CD8-positive, alpha-beta memory T cell (primary cell): ENCODE measurements at regions not wholly inside any gene's neighbourhood (a gene's known extent, or its start where the extent isn't known, plus 50 kb on each side); places are given as distances from the start of the nearest gene placed in this dataset.

ENCODE experiments used
- CTCF ChIA-PET: fragments of 350-600 bp; sonication (Branson Sonifier 250); formaldehyde crosslinking; loops from one replicate; lab custom pipeline; 2021; ENCODE audit warnings: antibody characterized with exemption; lab: Charles Lee
- POLR2A ChIA-PET: fragments of 350-600 bp; sonication (Branson Sonifier 250); formaldehyde crosslinking; loops from one replicate; lab custom pipeline; 2021; ENCODE audit warnings: antibody characterized with exemption; lab: Charles Lee
- DNase-seq, 5 donors: peaks; one replicate each; pipeline versions ENCODE4 v3.0.0 to v3.0.0-alpha.2; 2020 to 2022; ENCODE audit warnings: mixed read lengths in 1 of 5
- H3K27ac ChIP-seq: one replicate; pipeline ENCODE4 v1.7.0; 2013; ENCODE audit warnings: low read depth, mild to moderate bottlenecking, low read length, moderate library complexity
- H3K27me3 ChIP-seq: 2 replicates; pipeline ENCODE4 v1.7.0; 2013; ENCODE audit warnings: low read length, mild to moderate bottlenecking; ENCODE audit not compliant: insufficient read depth, poor library complexity, severe bottlenecking
- H3K36me3 ChIP-seq: 2 replicates; pipeline ENCODE4 v1.7.0; 2013; ENCODE audit warnings: mild to moderate bottlenecking, low read length, moderate library complexity; ENCODE audit not compliant: insufficient read depth
- H3K4me1 ChIP-seq: 2 replicates; pipeline ENCODE4 v1.7.0; 2013; ENCODE audit warnings: mild to moderate bottlenecking, low read length, moderate library complexity; ENCODE audit not compliant: insufficient read depth
- H3K4me3 ChIP-seq: 2 replicates; pipeline ENCODE4 v1.7.0; 2013; ENCODE audit warnings: mild to moderate bottlenecking, low read length
- H3K9me3 ChIP-seq: 2 replicates; pipeline ENCODE4 v1.7.0; 2013; ENCODE audit warnings: mild to moderate bottlenecking, low read length
- H3K27ac Mint-ChIP-seq, 8 donors: one replicate each; pipeline ENCODE4 v1.8.0; 2020 to 2021; ENCODE audit warnings: mixed read lengths in 8 of 8, mild to moderate bottlenecking in 6 of 8, inconsistent platforms in 3 of 8, moderate library complexity in 3 of 8
- H3K27me3 Mint-ChIP-seq, 2 donors: one replicate each; pipeline ENCODE4 v1.8.0; 2020 to 2021; ENCODE audit warnings: mixed read lengths in 2 of 2, mild to moderate bottlenecking in 1 of 2, moderate library complexity in 1 of 2
- H3K36me3 Mint-ChIP-seq, 3 donors: one replicate each; pipeline ENCODE4 v1.8.0; 2020 to 2021; ENCODE audit warnings: mixed read lengths in 3 of 3, inconsistent platforms in 1 of 3, mild to moderate bottlenecking in 1 of 3
- H3K4me1 Mint-ChIP-seq, 3 donors: one replicate each; pipeline ENCODE4 v1.8.0; 2020 to 2021; ENCODE audit warnings: mixed read lengths in 3 of 3, inconsistent platforms in 1 of 3, mild to moderate bottlenecking in 1 of 3
- H3K4me3 Mint-ChIP-seq, 7 donors: one replicate each; pipeline ENCODE4 v1.8.0; 2020 to 2021; ENCODE audit warnings: mixed read lengths in 7 of 7, mild to moderate bottlenecking in 6 of 7, moderate library complexity in 4 of 7, inconsistent platforms in 2 of 7
- H3K9me3 Mint-ChIP-seq, 5 donors: one replicate each; pipeline ENCODE4 v1.8.0; 2020 to 2022; ENCODE audit warnings: mixed read lengths in 5 of 5, mild to moderate bottlenecking in 3 of 5, moderate library complexity in 2 of 5, inconsistent platforms in 1 of 5

- Mint-ChIP-seq H3K4me3 (no peak overlapping the region), H3K27ac (no peak overlapping the region), H3K36me3 (no peaks in the 10 kb centered on the region), H3K9me3 (no peaks in the 10 kb centered on the region), H3K27me3 (no peaks in the 10 kb centered on the region), H3K4me1 (peaks cover 7 to 32% (median 12%) of the 10 kb centered on the region in 3 donors)
- no peaks in the 10 kb centered on the region for H3K9me3 ChIP-seq
- H3K36me3 ChIP-seq = no peaks in the 10 kb centered on the region
- no peak for DNase-seq
- POLR2A ChIA-PET = no interaction called here
- no peak overlapping the region for H3K27ac ChIP-seq
- no peaks in the 10 kb centered on the region for H3K27me3 ChIP-seq
- no peak overlapping the region for H3K4me3 ChIP-seq
- peaks cover 10% of the 10 kb centered on the region for H3K4me1 ChIP-seq
- CTCF ChIA-PET = no interaction called here
Measured at GRCh38 chr14:98943907-98944306, 328.1 kb downstream of the BCL11B start.

GRCh38 chr14:98944989-98945388 lies 327.0 kb downstream of the BCL11B start:
- Histone ChIP-seq H3K4me3 (no peak overlapping the region), H3K4me1 (no peaks in the 10 kb centered on the region), H3K36me3 (no peaks in the 10 kb centered on the region), H3K27ac (no peak overlapping the region), H3K27me3 (no peaks in the 10 kb centered on the region), H3K9me3 (no peaks in the 10 kb centered on the region)
- DNase-seq = no peak
- Mint-ChIP-seq H3K27me3 (peaks cover 0 to 5% of the 10 kb centered on the region in 2 donors), H3K27ac (no peak overlapping the region), H3K4me3 (no peak overlapping the region), H3K36me3 (peaks cover 0 to 1% (median 0%) of the 10 kb centered on the region in 3 donors), H3K9me3 (no peaks in the 10 kb centered on the region), H3K4me1 (peaks cover 3 to 22% (median 7%) of the 10 kb centered on the region in 3 donors)
- ChIA-PET POLR2A (no interaction called here), CTCF (no interaction called here)

- peaks cover 0 to 5% of the 10 kb centered on the region in 2 donors for H3K27me3 Mint-ChIP-seq
- H3K27ac ChIP-seq = no peak overlapping the region
- no peak for DNase-seq
- no peak overlapping the region for H3K4me3 ChIP-seq
- H3K4me1 Mint-ChIP-seq = peaks cover 3 to 15% (median 7%) of the 10 kb centered on the region in 3 donors
- ChIA-PET POLR2A (no interaction called here), CTCF (no interaction called here)
- no peak overlapping the region for H3K27ac Mint-ChIP-seq
- no peak overlapping the region for H3K4me3 Mint-ChIP-seq
- peaks cover 0 to 1% (median 0%) of the 10 kb centered on the region in 3 donors for H3K36me3 Mint-ChIP-seq
- no peaks in the 10 kb centered on the region for H3K27me3 ChIP-seq
- H3K36me3 ChIP-seq = no peaks in the 10 kb centered on the region
- H3K9me3 Mint-ChIP-seq = no peaks in the 10 kb centered on the region
- no peaks in the 10 kb centered on the region for H3K4me1 ChIP-seq
- no peaks in the 10 kb centered on the region for H3K9me3 ChIP-seq
Measured at GRCh38 chr14:98945611-98946570, 326.1 kb downstream of the BCL11B start.

- no peaks in the 10 kb centered on the region for H3K9me3 Mint-ChIP-seq
- ChIA-PET CTCF (no interaction called here), POLR2A (no interaction called here)
- Histone ChIP-seq H3K27me3 (no peaks in the 10 kb centered on the region), H3K4me3 (no peak overlapping the region), H3K27ac (no peak overlapping the region), H3K4me1 (no peaks in the 10 kb centered on the region), H3K9me3 (no peaks in the 10 kb centered on the region), H3K36me3 (no peaks in the 10 kb centered on the region)
- peaks cover 0 to 1% (median 0%) of the 10 kb centered on the region in 3 donors for H3K36me3 Mint-ChIP-seq
- H3K27ac Mint-ChIP-seq = no peak overlapping the region
- no peak overlapping the region for H3K4me3 Mint-ChIP-seq
- peaks cover 3 to 15% (median 7%) of the 10 kb centered on the region in 3 donors for H3K4me1 Mint-ChIP-seq
- no peak for DNase-seq
- peaks cover 0 to 5% of the 10 kb centered on the region in 2 donors for H3K27me3 Mint-ChIP-seq
Measured at GRCh38 chr14:98946940-98947339, 325.1 kb downstream of the BCL11B start.

GRCh38 chr14:98947911-98948595 lies 323.9 kb downstream of the BCL11B start:
- Histone ChIP-seq H3K36me3 (no peaks in the 10 kb centered on the region), H3K4me1 (no peaks in the 10 kb centered on the region), H3K27ac (no peak overlapping the region), H3K9me3 (no peaks in the 10 kb centered on the region), H3K4me3 (no peak overlapping the region), H3K27me3 (no peaks in the 10 kb centered on the region)
- Mint-ChIP-seq H3K27ac (peak overlapping the region in 1 of 8 donors; percentile 57), H3K36me3 (peaks cover 0 to 3% (median 0%) of the 10 kb centered on the region in 3 donors), H3K27me3 (peaks cover 0 to 7% of the 10 kb centered on the region in 2 donors), H3K9me3 (no peaks in the 10 kb centered on the region), H3K4me1 (peaks cover 2 to 10% (median 7%) of the 10 kb centered on the region in 3 donors), H3K4me3 (no peak overlapping the region)
- DNase-seq = no peak
- ChIA-PET POLR2A (no interaction called here), CTCF (interaction anchor here (0.9 kb wide), 1 partner anchor 111 kb away, joined by 3 read pairs; no protein-coding TSS in a partner anchor)

GRCh38 chr14:98949051-98949450 lies 322.9 kb downstream of the BCL11B start:
- POLR2A ChIA-PET = no interaction called here
- Histone ChIP-seq H3K9me3 (no peaks in the 10 kb centered on the region), H3K27ac (no peak overlapping the region), H3K27me3 (no peaks in the 10 kb centered on the region), H3K36me3 (no peaks in the 10 kb centered on the region), H3K4me1 (no peaks in the 10 kb centered on the region), H3K4me3 (no peak overlapping the region)
- H3K9me3 Mint-ChIP-seq = no peaks in the 10 kb centered on the region
- H3K4me1 Mint-ChIP-seq = peaks cover 2 to 10% (median 7%) of the 10 kb centered on the region in 3 donors
- peaks cover 0 to 3% (median 0%) of the 10 kb centered on the region in 3 donors for H3K36me3 Mint-ChIP-seq
- H3K27me3 Mint-ChIP-seq = peaks cover 0 to 7% of the 10 kb centered on the region in 2 donors
- no peak overlapping the region for H3K4me3 Mint-ChIP-seq
- H3K27ac Mint-ChIP-seq = no peak overlapping the region
- CTCF ChIA-PET = interaction anchor here (1.0 kb wide), 1 partner anchor 35 kb away, joined by 3 read pairs; no protein-coding TSS in a partner anchor
- no peak for DNase-seq

- POLR2A ChIA-PET = no interaction called here
- Mint-ChIP-seq H3K27ac (no peak overlapping the region), H3K27me3 (peaks cover 0 to 7% of the 10 kb centered on the region in 2 donors), H3K4me3 (no peak overlapping the region), H3K4me1 (peaks cover 2 to 10% (median 10%) of the 10 kb centered on the region in 3 donors), H3K9me3 (no peaks in the 10 kb centered on the region), H3K36me3 (peaks cover 0 to 3% (median 0%) of the 10 kb centered on the region in 3 donors)
- no peaks in the 10 kb centered on the region for H3K36me3 ChIP-seq
- no peak overlapping the region for H3K27ac ChIP-seq
- no peaks in the 10 kb centered on the region for H3K4me1 ChIP-seq
- no peak for DNase-seq
- H3K9me3 ChIP-seq = no peaks in the 10 kb centered on the region
- H3K4me3 ChIP-seq = no peak overlapping the region
- H3K27me3 ChIP-seq = no peaks in the 10 kb centered on the region
- CTCF ChIA-PET = interaction anchor here (1.0 kb wide), 1 partner anchor 34 kb away, joined by 3 read pairs; no protein-coding TSS in a partner anchor
Measured at GRCh38 chr14:98949481-98950135, 322.4 kb downstream of the BCL11B start.
